ENCODE measurements at regions not wholly inside any gene's neighbourhood (a gene's known extent, or its start where the extent isn't known, plus 50 kb on each side); places are given as distances from the start of the nearest gene placed in this dataset.

DNA sequence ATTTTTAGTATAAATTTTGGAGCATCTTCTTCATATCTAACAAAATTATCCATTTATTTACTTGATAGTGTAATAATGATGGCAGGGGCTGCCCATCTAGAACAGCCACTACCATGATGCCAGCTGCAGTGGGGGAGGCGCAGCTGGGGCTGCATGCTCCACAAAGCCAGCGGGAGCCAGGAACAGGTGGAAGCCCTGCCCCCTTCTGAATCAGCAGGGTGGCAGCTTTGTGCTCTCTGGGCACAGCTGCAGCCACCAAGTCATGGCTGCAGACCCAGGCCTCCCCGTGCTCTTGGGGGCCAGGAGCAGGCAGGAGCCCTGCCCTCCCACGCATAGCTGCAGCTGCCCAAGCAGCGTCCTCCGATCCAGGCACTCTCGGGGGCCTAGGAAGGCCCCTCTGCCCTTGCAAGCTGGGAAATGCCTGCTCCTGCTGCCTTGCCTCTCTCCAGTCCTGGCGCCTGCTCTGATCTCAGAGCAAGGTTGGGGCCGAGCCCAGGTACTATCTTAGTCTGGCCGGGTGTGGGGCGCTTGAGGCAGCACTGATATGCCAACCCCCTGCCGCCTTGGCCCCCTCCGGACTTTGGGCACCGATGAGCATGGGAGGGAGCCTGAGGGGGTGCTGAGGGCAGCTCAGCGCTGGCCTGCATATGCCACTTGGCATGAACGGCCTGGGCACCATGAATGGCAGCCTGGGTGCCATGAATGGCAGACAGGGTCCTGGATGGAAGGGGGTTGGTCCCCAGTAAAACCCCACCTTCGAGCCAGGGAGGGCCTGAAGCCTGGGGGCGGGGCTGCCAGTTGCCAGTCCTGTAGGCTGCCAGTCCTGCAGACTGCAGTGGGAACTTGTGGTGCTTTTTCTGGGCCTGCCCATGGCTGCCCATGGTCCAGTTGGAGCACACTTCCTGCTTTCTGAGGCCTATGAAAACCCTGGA, 1110.8 kb upstream of the POT1 start:
- intact Hi-C loops (cut with DNase I): no loop called here
- Histone ChIP-seq H3K27me3 (no peaks in the 10 kb centered on the region), H3K9me3 (replicated peaks in 1 of 3) (no peaks in the 10 kb centered on the region), H3K36me3 (replicated peaks in 1 of 2) (no peaks in the 10 kb centered on the region), H3K4me3 (no peak overlapping the region), H3K4me1 (replicated peaks in 1 of 2) (no peaks in the 10 kb centered on the region), H3K27ac (no peak overlapping the region)
- WGBS, 4 donors: 70 to 80% (median 75%) methylated on average over 3 to 18 of the region's 18 CpGs
- no peak for DNase-seq
- TF ChIP-seq POLR2A (IDR thresholded peaks at IDR 0.05): no peak
- TF ChIP-seq, protein P1, sequence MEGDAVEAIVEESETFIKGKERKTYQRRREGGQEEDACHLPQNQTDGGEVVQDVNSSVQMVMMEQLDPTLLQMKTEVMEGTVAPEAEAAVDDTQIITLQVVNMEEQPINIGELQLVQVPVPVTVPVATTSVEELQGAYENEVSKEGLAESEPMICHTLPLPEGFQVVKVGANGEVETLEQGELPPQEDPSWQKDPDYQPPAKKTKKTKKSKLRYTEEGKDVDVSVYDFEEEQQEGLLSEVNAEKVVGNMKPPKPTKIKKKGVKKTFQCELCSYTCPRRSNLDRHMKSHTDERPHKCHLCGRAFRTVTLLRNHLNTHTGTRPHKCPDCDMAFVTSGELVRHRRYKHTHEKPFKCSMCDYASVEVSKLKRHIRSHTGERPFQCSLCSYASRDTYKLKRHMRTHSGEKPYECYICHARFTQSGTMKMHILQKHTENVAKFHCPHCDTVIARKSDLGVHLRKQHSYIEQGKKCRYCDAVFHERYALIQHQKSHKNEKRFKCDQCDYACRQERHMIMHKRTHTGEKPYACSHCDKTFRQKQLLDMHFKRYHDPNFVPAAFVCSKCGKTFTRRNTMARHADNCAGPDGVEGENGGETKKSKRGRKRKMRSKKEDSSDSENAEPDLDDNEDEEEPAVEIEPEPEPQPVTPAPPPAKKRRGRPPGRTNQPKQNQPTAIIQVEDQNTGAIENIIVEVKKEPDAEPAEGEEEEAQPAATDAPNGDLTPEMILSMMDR (IDR thresholded peaks at IDR 0.05): no peak

DNA sequence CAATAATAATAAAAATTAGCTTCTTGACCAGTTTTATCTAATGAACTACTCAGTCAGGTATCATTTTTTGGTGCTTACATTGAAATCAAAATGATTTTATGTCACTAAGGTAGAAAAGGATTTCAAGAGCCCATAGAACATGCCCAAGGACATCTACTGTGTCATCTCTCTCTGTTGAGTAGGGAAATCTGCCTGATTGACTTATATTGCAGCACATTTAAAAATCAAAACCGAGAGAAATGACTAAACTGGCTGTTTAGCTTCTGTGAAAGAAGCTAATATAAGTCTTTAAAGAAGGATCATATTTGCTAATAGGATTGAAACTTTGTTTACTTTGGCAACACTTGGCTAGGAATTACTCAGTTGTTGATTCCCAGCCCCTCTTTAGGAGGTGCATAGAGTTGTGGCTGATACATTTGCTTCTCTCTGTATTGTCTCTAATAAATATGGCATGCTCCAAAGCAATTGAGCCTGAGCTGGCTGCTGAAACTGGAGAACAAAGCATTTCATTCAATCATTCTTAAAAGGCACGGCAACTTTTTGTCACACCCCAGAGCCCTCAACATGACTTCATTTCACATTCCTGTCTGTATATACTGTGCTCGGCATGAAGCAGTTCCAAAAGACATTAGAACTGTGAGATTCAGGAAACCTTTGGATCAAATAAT, 1096.9 kb upstream of the POT1 start:
- intact Hi-C loops (cut with DNase I): no loop called here
- TF ChIP-seq, protein P1 (IDR thresholded peaks at IDR 0.05): no peak
- TF ChIP-seq POLR2A (IDR thresholded peaks at IDR 0.05): no peak
- Histone ChIP-seq H3K27ac (no peak overlapping the region), H3K9me3 (replicated peaks in 1 of 3) (no peaks in the 10 kb centered on the region), H3K4me1 (replicated peaks in 1 of 2) (no peaks in the 10 kb centered on the region), H3K36me3 (replicated peaks in 1 of 2) (no peaks in the 10 kb centered on the region), H3K4me3 (no peak overlapping the region), H3K27me3 (no peaks in the 10 kb centered on the region)
- WGBS, 4 donors: 24 to 36% (median 27%) methylated on average over 3 of the region's 3 CpGs
- no peak for DNase-seq

DNA sequence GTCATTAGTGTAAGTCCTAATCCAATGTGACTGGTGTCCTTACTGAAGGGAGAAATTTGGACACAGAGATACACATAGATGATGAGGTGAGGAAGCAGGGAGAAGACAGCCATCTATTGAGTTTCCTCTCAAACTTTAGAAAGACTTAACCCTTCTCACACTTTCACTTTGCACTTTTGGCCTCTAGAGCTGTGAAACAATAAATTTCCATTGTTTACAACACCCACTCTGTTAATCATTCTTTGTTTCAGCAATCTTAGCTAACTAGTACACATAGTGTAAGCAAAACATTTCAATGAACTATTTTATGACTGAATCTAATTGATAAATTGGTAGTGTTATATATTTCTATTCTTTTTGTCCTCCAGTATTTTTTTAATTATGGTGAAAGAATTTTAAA, 1092.8 kb upstream of the POT1 start:
- Histone ChIP-seq H3K4me3 (no peak overlapping the region), H3K4me1 (replicated peaks in 1 of 2) (no peaks in the 10 kb centered on the region), H3K27ac (no peak overlapping the region), H3K9me3 (replicated peaks in 1 of 3) (no peaks in the 10 kb centered on the region), H3K36me3 (replicated peaks in 1 of 2) (no peaks in the 10 kb centered on the region), H3K27me3 (no peaks in the 10 kb centered on the region)
- intact Hi-C loops (cut with DNase I): no loop called here
- no peak for DNase-seq
- TF ChIP-seq, protein P1 (IDR thresholded peaks at IDR 0.05): no peak
- no peak for TF ChIP-seq POLR2A (IDR thresholded peaks at IDR 0.05)

DNA sequence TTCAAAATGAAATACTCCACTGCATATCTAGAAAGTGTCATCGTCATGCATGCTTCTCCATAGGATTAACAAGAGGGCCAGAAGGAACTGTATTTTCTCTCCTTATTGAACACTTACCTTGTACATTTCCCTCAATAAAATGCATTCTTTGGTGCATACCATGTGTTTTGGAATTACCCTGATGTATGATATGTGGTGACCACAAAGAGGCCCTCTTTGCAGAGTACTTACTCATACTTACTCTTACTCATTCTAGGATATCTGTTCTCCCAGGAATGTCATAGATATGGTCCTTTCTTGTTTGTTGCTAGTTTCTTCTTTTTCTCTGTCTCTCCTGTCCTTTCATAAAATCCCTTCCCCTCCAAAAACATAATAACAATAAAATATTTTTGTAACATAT, 1087.1 kb upstream of the POT1 start:
- no peak overlapping the region for H3K4me3 ChIP-seq
- H3K4me1 ChIP-seq (replicated peaks in 1 of 2): no peaks in the 10 kb centered on the region
- 70 to 93% (median 79%) methylated on average over 1 of the region's 1 CpG for WGBS, 4 donors
- TF ChIP-seq, protein P1 (IDR thresholded peaks at IDR 0.05): no peak
- no peak for TF ChIP-seq POLR2A (IDR thresholded peaks at IDR 0.05)
- intact Hi-C loops (cut with DNase I): no loop called here
- no peak overlapping the region for H3K27ac ChIP-seq
- H3K36me3 ChIP-seq (replicated peaks in 1 of 2): no peaks in the 10 kb centered on the region
- no peaks in the 10 kb centered on the region for H3K27me3 ChIP-seq
- no peak for DNase-seq
- H3K9me3 ChIP-seq (replicated peaks in 1 of 3): no peaks in the 10 kb centered on the region

Measured in adrenal gland (tissue), 9 donors.